Astrocyte of the cerebellum (primary cell): ENCODE measurements at regions not wholly inside any gene's neighbourhood (a gene's known extent, or its start where the extent isn't known, plus 50 kb on each side); places are given as distances from the start of the nearest gene placed in this dataset.

Source experiments
- DNase-seq: peaks from one replicate; pipeline ENCODE4 v3.0.0-alpha.2; 2011; ENCODE audit warnings: low read depth
- H3K4me3 ChIP-seq: 2 replicates; pipeline ENCODE4 v1.5.1; 2011; ENCODE audit warnings: mild to moderate bottlenecking, low read depth, low read length, moderate library complexity
- in situ Hi-C: cut with HindIII; loops from 2 replicates; pipeline ENCODE4 v1.10.0; 2017; ENCODE audit warnings: low sequenced_read_pairs
- TF ChIP-seq, protein P1 (sequence below): IDR thresholded peaks from 2 replicates; pipeline ENCODE4 v1.5.1; 2012; ENCODE audit warnings: low read length, low read depth, moderate library complexity, mild to moderate bottlenecking; ENCODE audit errors: missing control alignments

DNA sequence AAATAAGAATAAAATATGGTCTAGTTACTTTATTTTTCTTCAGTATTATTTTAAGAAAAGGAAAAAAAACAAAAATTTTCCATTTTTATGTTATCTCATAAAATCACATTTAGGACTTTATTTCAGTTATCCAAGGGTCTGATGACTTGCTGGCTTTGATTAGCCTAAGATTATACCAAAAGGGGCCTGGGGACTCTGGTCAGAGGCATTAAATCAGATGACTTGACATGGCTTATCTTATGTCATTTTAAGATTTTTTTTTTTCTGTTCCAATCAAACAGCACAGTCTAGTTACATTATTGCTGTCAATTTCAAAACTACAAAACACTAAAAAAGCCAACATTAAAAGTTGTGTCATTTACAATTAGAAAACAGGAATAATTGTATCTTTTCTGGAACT is 725.4 kb upstream of the NR2F2 start:
- TF ChIP-seq, protein P1, sequence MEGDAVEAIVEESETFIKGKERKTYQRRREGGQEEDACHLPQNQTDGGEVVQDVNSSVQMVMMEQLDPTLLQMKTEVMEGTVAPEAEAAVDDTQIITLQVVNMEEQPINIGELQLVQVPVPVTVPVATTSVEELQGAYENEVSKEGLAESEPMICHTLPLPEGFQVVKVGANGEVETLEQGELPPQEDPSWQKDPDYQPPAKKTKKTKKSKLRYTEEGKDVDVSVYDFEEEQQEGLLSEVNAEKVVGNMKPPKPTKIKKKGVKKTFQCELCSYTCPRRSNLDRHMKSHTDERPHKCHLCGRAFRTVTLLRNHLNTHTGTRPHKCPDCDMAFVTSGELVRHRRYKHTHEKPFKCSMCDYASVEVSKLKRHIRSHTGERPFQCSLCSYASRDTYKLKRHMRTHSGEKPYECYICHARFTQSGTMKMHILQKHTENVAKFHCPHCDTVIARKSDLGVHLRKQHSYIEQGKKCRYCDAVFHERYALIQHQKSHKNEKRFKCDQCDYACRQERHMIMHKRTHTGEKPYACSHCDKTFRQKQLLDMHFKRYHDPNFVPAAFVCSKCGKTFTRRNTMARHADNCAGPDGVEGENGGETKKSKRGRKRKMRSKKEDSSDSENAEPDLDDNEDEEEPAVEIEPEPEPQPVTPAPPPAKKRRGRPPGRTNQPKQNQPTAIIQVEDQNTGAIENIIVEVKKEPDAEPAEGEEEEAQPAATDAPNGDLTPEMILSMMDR, result no peak
- in situ Hi-C loops, result no loop called here
- H3K4me3 ChIP-seq, result no peak overlapping the region
- no peak for DNase-seq

DNA sequence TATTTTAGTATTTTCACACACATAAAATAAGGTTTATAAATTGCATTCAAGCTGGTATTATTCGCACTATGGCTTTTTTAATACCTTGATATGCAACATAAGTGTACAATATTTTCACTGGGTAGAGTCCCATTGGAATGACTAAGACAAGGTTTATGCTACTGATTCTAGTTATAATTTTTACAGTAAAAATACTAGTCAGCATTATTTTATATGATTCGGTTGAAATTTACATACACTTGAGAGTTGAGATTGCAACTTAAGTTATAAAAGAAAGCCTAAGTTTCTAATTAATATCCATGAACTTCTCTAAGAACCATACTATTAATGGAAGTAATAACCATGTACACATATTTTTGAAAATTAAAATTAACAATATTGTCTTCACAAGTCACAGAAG is 723.9 kb upstream of the NR2F2 start:
- H3K4me3 ChIP-seq, result no peak overlapping the region
- no peak for DNase-seq
- TF ChIP-seq, protein P1, result no peak
- in situ Hi-C loops, result no loop called here

DNA sequence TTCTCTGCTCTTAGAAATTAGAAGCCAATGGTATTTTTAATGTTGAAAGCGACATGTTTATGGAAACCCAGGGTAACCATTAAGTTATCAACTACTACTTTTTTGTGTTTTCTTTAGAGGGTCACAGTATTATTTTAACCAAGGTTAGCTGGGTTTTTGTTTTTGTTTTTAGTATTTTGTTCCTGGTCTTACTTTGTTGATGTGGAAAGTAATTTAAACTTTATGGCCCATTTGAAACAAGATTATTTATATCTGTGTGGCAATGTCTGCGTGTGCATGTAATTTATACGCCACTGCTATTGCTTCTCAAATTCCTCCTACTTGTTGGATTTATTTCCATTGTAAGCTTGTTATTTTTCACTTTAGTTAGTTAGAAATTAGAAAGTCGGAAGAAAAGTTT is 722.1 kb upstream of the NR2F2 start:
- in situ Hi-C loops, result no loop called here
- no peak overlapping the region for H3K4me3 ChIP-seq
- TF ChIP-seq, protein P1, result no peak
- no peak for DNase-seq

DNA sequence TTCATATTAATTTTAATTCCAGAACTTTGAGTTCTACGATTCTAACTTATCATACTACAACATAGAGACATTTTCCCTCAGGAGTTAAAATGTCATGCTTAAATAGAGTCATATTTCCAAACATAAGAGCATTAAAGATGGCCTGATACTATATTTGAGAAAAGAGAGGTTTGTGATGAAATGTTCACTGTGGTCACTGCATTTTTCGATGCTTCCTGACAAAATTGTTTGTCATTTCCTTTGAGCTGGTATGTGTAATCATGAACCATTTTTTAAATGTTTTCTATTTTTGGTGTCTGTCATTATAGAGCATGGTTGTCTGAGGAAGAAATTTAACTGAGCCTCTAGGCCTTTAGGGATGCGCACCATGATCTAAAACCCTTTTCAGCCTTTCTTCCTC is 721.4 kb upstream of the NR2F2 start:
- DNase-seq, result no peak
- H3K4me3 ChIP-seq, result no peak overlapping the region
- TF ChIP-seq, protein P1, result no peak
- in situ Hi-C loops, result no loop called here

DNA sequence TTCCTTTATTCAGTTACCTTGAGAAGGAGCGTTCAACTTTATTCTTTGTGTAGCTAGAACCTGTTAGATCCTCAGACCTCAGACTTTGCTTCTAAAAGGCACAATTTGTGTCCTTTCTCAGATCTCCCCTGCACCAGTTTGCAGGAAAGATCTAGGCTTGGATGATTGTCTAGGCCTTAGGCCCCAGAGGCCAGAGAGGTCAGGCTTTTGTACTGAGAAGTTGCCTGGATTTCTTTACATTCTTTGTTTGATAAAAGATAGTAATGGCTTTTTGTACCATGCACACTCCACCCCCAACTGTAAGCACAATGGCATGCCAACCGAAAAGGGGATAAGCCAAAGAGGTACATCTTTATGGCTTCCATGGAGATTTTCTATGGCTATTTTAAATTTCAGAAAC is 719.6 kb upstream of the NR2F2 start:
- H3K4me3 ChIP-seq, result no peak overlapping the region
- TF ChIP-seq, protein P1, result no peak
- DNase-seq, result no peak
- in situ Hi-C loops, result no loop called here

DNA sequence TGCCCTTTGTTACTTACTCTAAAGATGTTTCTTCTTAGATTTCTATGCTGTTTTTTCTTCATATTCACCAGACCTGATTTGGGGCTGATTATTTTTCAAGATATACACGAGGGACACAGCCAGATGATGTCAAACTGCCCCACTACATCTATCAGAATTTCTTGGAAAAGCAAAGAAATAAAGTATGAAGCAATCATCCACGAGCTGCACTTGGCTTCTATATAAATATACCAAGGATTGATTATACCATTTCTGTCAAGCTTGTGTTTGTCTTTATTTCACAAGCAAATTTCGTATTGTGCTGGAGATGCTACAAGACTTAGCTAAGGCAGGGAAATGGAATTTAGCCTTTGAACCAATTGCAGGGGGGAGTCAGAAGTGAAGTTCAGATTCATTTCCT is 715.1 kb upstream of the NR2F2 start:
- no peak overlapping the region for H3K4me3 ChIP-seq
- no peak for DNase-seq
- TF ChIP-seq, protein P1, result no peak
- in situ Hi-C loops, result no loop called here

DNA sequence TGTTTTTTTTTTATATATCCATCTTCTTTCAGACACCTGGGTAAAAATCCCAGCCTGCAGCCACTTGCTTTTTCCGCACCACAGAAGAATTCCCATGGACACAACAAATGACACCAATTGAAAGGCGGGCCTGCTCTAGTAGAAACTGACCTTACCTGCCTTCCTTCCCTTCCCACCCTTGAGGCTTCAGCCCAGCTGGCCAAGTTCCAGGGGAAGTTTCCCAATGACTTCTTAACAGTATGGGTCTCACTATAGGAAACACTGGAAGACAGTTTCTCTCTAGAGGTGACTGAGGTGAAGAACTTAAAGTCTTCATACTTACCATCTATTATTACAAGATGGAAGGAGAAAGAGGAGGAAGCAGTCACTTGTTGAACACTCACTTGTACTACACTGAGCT is 714.2 kb upstream of the NR2F2 start:
- H3K4me3 ChIP-seq, result no peak overlapping the region
- DNase-seq, result no peak
- TF ChIP-seq, protein P1, result no peak
- in situ Hi-C loops, result no loop called here
